ENCODE measurements at regions not wholly inside any gene's neighbourhood (a gene's known extent, or its start where the extent isn't known, plus 50 kb on each side); places are given as distances from the start of the nearest gene placed in this dataset.

DNA sequence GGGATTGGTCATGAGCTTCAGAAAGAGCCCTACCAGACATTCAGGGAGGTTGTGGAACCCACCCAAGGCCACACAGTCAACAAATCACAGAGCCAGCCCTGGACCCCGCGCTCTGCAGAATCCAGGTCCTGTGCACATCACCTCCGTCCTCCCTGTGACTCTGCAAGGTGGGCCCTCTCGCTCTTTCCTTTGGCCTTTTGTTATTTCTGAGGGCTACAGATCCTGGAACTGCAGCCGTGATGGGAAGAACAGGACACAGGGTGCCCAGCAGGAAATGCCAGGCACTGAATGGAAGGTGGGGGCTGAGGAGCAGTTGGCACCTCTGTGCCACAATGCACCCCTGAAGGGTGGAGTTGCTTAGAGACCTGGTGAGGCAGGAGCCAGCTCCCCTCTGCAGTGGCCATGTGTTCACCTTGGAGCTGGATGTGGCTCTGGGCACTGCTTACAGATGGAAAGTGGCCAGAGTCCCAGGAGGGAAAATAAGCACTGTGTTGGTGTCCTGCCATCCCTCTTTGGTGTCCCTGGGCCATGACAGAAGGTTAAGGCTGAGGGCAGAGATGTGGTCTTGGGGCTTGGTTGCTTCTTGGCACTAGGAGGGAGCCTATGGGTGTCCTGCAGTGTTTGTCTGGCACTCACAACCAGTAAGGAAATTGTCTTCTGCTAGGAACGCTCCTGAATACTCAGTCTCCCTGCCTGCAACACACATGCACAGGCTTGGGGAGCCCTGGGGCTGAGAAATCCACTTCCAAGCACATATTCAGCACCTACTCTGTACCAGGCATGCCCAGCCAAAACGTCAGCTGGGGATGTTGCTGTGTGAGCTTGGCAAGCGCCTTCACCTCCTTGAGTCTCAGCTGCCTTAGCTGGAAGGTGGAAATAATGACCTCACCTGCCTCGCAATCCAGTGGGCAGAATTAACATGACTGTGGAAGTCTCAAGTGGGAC, 98.0 kb upstream of the SLC6A6 start:
- no peak for DNase-seq (ENCODE audit: low read depth)
- TF ChIP-seq, protein P1, sequence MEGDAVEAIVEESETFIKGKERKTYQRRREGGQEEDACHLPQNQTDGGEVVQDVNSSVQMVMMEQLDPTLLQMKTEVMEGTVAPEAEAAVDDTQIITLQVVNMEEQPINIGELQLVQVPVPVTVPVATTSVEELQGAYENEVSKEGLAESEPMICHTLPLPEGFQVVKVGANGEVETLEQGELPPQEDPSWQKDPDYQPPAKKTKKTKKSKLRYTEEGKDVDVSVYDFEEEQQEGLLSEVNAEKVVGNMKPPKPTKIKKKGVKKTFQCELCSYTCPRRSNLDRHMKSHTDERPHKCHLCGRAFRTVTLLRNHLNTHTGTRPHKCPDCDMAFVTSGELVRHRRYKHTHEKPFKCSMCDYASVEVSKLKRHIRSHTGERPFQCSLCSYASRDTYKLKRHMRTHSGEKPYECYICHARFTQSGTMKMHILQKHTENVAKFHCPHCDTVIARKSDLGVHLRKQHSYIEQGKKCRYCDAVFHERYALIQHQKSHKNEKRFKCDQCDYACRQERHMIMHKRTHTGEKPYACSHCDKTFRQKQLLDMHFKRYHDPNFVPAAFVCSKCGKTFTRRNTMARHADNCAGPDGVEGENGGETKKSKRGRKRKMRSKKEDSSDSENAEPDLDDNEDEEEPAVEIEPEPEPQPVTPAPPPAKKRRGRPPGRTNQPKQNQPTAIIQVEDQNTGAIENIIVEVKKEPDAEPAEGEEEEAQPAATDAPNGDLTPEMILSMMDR (IDR thresholded peaks at IDR 0.05; ENCODE audit: insufficient read depth, low read depth, low read length) = no peak
- H3K4me3 ChIP-seq (ENCODE audit: low read depth, low read length) = no peak overlapping the region

DNA sequence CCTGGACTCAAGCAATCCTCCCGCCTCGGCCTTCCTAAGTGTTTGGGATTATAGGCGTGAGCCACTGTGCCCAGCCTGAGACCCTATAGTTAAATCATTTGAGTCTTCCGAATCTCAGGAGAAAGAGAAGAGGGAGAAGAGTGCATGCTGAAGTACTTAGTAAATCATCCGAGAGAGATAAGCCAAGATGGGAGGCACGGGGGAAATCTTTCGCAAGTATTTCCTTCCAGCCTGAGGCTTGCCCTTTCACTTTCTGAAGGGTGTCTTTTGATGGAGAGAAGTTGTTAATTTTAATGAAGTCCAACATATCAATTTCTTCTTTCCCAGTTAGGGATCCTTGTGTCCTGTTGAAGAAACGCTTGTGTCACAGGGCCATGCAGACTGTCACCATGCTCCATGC, 97.1 kb upstream of the SLC6A6 start:
- TF ChIP-seq, protein P1 (IDR thresholded peaks at IDR 0.05; ENCODE audit: insufficient read depth, low read depth, low read length) = no peak
- DNase-seq (ENCODE audit: low read depth) = peak; percentile 74
- H3K4me3 ChIP-seq (ENCODE audit: low read depth, low read length) = no peak overlapping the region

DNA sequence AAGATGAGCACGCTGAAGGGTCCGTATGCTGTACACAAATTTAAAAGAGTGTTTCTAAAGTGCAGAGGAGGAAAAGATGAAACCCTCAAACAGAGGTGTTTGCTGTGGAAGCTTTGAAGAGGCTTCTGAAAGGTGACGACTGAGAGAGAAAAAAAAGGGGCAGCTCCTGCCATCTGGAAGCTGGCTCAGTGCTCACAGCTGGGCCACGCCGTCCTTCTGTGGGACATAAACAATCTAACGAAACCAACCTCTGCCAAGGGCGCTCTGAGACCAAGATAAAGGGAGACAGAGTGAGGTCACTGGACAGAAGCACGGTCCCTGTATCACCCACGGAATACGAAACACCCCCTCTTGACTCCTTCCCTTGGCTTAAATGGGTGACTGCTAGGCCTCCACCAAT, 96.3 kb upstream of the SLC6A6 start:
- TF ChIP-seq, protein P1 (IDR thresholded peaks at IDR 0.05; ENCODE audit: insufficient read depth, low read depth, low read length) = no peak
- no peak overlapping the region for H3K4me3 ChIP-seq (ENCODE audit: low read depth, low read length)
- peak; percentile 18 for DNase-seq (ENCODE audit: low read depth)

DNA sequence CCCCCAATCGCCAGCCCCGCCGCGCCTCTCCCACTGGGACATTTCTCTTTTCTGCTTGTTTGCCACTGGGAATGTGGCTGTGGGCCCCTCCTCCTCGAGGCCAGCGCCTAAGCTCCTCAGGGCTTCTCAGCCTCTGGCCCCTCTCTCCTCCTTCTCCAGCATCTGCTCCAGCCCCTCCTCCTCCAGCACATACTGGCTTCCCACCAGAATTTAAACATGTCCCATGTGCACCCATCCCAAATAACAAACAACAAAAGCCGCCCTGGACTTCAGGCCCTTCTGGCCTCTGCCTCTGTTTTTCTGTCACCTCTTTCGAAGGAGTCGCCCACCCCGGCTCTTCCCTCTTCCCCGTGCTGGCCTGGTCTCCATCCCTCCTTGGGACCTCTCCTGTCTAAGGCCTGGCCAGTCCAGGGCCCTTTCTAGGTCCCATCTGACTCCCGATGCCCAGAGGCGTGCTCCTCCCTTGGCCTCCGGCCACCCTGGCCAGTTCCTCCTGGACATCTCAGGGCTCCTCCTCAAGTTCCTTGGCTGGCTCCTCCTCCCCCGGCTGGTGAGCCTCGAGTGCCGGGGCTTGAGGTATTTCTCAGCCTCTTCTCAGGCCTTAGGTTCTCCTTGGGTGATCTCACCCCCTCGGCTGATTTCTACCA, 94.6 kb upstream of the SLC6A6 start:
- H3K4me3 ChIP-seq (ENCODE audit: low read depth, low read length) = no peak overlapping the region
- TF ChIP-seq, protein P1 (IDR thresholded peaks at IDR 0.05; ENCODE audit: insufficient read depth, low read depth, low read length) = no peak
- DNase-seq (ENCODE audit: low read depth) = no peak

DNA sequence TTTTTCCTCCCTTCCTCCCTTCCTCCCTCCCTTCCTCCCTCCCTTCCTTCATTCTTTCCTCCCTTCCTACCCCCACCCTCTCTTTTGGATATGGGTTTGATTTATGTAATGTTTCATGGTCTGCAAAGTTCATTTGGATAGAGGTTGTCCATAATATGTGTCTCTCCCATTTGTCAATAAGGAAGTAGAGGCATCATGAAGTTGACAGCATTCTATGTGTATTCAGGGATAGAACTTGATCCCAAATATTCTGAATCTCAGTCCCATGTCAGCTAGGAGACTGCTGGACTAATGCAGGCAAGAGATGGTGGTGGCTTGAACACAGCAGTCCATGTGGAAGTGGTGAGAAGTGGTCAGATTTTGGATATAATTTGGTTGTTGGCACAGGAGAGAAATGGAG, 90.7 kb upstream of the SLC6A6 start:
- no peak for DNase-seq (ENCODE audit: low read depth)
- TF ChIP-seq, protein P1 (IDR thresholded peaks at IDR 0.05; ENCODE audit: insufficient read depth, low read depth, low read length) = no peak
- no peak overlapping the region for H3K4me3 ChIP-seq (ENCODE audit: low read depth, low read length)

DNA sequence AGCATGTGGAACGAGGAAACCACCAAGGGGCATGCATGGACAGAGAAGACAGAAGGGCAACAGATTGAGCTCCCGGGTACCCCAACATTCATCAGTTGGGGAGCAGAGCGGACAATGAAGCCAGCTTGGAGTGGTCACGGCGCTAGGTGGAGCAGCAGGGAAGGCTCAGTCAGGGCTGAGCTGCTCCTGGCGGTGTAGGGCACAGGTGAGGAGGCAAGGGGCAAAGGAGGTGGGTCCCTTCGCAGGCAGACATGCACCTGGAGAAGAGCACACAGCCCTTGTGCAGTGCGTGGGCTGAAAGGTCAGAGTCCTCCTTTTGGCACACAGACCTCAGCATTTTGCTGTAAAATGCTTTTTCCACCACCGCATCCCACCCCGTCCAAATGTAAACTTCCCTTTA, 90.0 kb upstream of the SLC6A6 start:
- DNase-seq (ENCODE audit: low read depth) = no peak
- H3K4me3 ChIP-seq (ENCODE audit: low read depth, low read length) = no peak overlapping the region
- TF ChIP-seq, protein P1 (IDR thresholded peaks at IDR 0.05; ENCODE audit: insufficient read depth, low read depth, low read length) = no peak

Measured in fibroblast of villous mesenchyme (primary cell).